Lower lobe of right lung (tissue), 2 donors: ENCODE measurements at regions not wholly inside any gene's neighbourhood (a gene's known extent, or its start where the extent isn't known, plus 50 kb on each side); places are given as distances from the start of the nearest gene placed in this dataset.

Source experiments
- ATAC-seq, 2 donors: fragments of 200-7000 bp; cut with Tn5 transposase; one replicate each; pipeline ENCODE4 v1.9.1; 2020 to 2022; ENCODE audit warnings: mild to moderate bottlenecking in 2 of 2, moderate library complexity in 2 of 2
- DNase-seq: peaks from one replicate; pipeline ENCODE4 v3.0.0-alpha.2; 2020
- H3K27ac ChIP-seq: fragments of 200-600 bp; one replicate; pipeline ENCODE4 v1.8.0; 2022
- H3K27me3 ChIP-seq: fragments of 200-600 bp; one replicate; pipeline ENCODE4 v1.8.0; 2022; ENCODE audit warnings: low read depth
- H3K36me3 ChIP-seq: fragments of 200-600 bp; one replicate; pipeline ENCODE4 v1.8.0; 2022; ENCODE audit warnings: mild to moderate bottlenecking
- H3K4me1 ChIP-seq: fragments of 200-600 bp; one replicate; pipeline ENCODE4 v1.8.0; 2022
- H3K4me3 ChIP-seq: fragments of 200-600 bp; one replicate; pipeline ENCODE4 v1.8.0; 2022; ENCODE audit warnings: mild to moderate bottlenecking
- H3K9me3 ChIP-seq: fragments of 200-600 bp; one replicate; pipeline ENCODE4 v1.8.0; 2022
- intact Hi-C: fragments of 100-400 bp; cut with DNase I; formaldehyde crosslinking; loops from one replicate; pipeline ENCODE4 v1.11.0; 2022
- TF ChIP-seq, protein P1 (sequence below): fragments of 200-600 bp; IDR thresholded peaks from one replicate; pipeline ENCODE4 v1.8.0; 2022; ENCODE audit warnings: antibody characterized with exemption, mild to moderate bottlenecking
- donor health status: DM: no; HTN: yes; CAD: no; lungs with severe emphysema.

DNA sequence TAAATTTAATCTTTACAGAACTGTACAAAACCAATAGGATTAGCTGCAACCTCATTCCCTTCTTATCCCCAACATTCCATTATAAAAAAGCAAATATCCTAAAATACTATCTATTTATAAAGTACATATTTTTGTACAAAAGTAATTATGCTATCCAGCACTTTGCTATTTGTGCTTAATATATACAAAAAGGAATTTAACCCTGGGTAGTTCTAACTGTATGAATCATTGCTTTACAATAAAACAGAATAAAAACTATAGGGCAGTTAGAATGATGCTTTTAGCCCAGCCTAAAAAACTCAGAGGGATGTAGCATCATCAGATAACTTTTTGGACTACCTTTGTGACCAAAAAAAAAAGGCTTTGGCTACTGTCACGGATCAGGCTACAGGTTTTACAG is 49.9 kb upstream of the KLHL31 start:
- H3K27ac ChIP-seq = no peak overlapping the region
- TF ChIP-seq, protein P1, sequence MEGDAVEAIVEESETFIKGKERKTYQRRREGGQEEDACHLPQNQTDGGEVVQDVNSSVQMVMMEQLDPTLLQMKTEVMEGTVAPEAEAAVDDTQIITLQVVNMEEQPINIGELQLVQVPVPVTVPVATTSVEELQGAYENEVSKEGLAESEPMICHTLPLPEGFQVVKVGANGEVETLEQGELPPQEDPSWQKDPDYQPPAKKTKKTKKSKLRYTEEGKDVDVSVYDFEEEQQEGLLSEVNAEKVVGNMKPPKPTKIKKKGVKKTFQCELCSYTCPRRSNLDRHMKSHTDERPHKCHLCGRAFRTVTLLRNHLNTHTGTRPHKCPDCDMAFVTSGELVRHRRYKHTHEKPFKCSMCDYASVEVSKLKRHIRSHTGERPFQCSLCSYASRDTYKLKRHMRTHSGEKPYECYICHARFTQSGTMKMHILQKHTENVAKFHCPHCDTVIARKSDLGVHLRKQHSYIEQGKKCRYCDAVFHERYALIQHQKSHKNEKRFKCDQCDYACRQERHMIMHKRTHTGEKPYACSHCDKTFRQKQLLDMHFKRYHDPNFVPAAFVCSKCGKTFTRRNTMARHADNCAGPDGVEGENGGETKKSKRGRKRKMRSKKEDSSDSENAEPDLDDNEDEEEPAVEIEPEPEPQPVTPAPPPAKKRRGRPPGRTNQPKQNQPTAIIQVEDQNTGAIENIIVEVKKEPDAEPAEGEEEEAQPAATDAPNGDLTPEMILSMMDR = no peak
- no peak for ATAC-seq
- H3K27me3 ChIP-seq = no peaks in the 10 kb centered on the region
- no peaks in the 10 kb centered on the region for H3K36me3 ChIP-seq
- intact Hi-C loops = no loop called here
- DNase-seq = no peak
- H3K4me3 ChIP-seq = no peak overlapping the region
- H3K4me1 ChIP-seq = no peaks in the 10 kb centered on the region
- H3K9me3 ChIP-seq = no peaks in the 10 kb centered on the region
